NCI-H226 (cell line): ENCODE measurements at regions not wholly inside any gene's neighbourhood (a gene's known extent, or its start where the extent isn't known, plus 50 kb on each side); places are given as distances from the start of the nearest gene placed in this dataset.
"Not testable (repeated sequence)": the region's sequence is repeated elsewhere in the genome, so short reads cannot be mapped to it uniquely, and the experiment has no call there.

ENCODE experiments used
- DNase-seq: peaks from one replicate; pipeline ENCODE4 v3.0.0-alpha.2; 2015

- DNase-seq = no peak
Measured at GRCh38 chr14:49364752-49365117, 221.4 kb downstream of the RPS29 start.

- DNase-seq = peak; percentile 21
Measured at GRCh38 chr14:49363821-49364751, 222.1 kb downstream of the RPS29 start.

GRCh38 chr14:49362916-49363315, 223.3 kb downstream of the RPS29 start:
- no peak for DNase-seq

- DNase-seq = no peak
Measured at GRCh38 chr14:49339130-49339529, 247.1 kb downstream of the RPS29 start.

- DNase-seq = no peak
Measured at GRCh38 chr14:49319810-49320209, 266.4 kb downstream of the RPS29 start.

GRCh38 chr14:49315570-49315969, 270.6 kb downstream of the RPS29 start:
- no peak for DNase-seq

GRCh38 chr14:49314737-49315136, 271.4 kb downstream of the RPS29 start:
- no peak for DNase-seq

- no peak for DNase-seq
Measured at GRCh38 chr14:49313108-49313507, 273.1 kb downstream of the RPS29 start.

- no peak for DNase-seq
Measured at GRCh38 chr14:49310298-49310697, 275.9 kb downstream of the RPS29 start.

- DNase-seq = peak; percentile 36
Measured at GRCh38 chr14:49306152-49306751, 279.9 kb downstream of the RPS29 start.

- peak; percentile 24 for DNase-seq
Measured at GRCh38 chr14:49303946-49304516, 282.1 kb downstream of the RPS29 start.

GRCh38 chr14:49297102-49297501, 289.1 kb downstream of the RPS29 start:
- no peak for DNase-seq

GRCh38 chr14:49294621-49295148, 291.5 kb downstream of the RPS29 start:
- DNase-seq = no peak

GRCh38 chr14:49287004-49287403, 299.2 kb downstream of the RPS29 start:
- DNase-seq = no peak

GRCh38 chr14:49286257-49286983, 299.8 kb downstream of the RPS29 start:
- no peak for DNase-seq

- no peak for DNase-seq
Measured at GRCh38 chr14:49280566-49280965, 305.6 kb downstream of the RPS29 start.

GRCh38 chr14:49250517-49250916, 335.7 kb downstream of the RPS29 start:
- DNase-seq = no peak

- DNase-seq = peak; percentile 66
Measured at GRCh38 chr14:49250109-49250508, 336.1 kb downstream of the RPS29 start.

- DNase-seq = peak; percentile 18
Measured at GRCh38 chr14:49249022-49249421, 337.2 kb downstream of the RPS29 start.

- DNase-seq = not testable (repeated sequence)
Measured at GRCh38 chr14:49243777-49244176, 342.4 kb downstream of the RPS29 start.

- peak; percentile 35 for DNase-seq
Measured at GRCh38 chr14:49240383-49240782, 345.8 kb downstream of the RPS29 start.

GRCh38 chr14:49228552-49228951, 357.6 kb downstream of the RPS29 start:
- DNase-seq = no peak

GRCh38 chr14:49221316-49221715, 364.9 kb downstream of the RPS29 start:
- no peak for DNase-seq
